Caco-2 (cell line): ENCODE measurements at regions not wholly inside any gene's neighbourhood (a gene's known extent, or its start where the extent isn't known, plus 50 kb on each side); places are given as distances from the start of the nearest gene placed in this dataset.
"Not testable (repeated sequence)": the region's sequence is repeated elsewhere in the genome, so short reads cannot be mapped to it uniquely, and the experiment has no call there.

ENCODE experiments used
- BruUV-seq: library from RNA; stranded (reverse); fragments of 400-500 nt; replicated peaks from 2 replicates; lab custom pipeline; 2021; lab: Mats Ljungman, UMichigan
- CTCF ChIA-PET: fragments of 300-600 bp; sonication (Branson Sonifier 250); formaldehyde crosslinking; loops from one replicate; lab custom pipeline; 2022; ENCODE audit warnings: antibody characterized with exemption; lab: Charles Lee
- POLR2A ChIA-PET: fragments of 300-600 bp; sonication (Branson Sonifier 250); formaldehyde crosslinking; loops from one replicate; lab custom pipeline; 2022; ENCODE audit warnings: antibody characterized with exemption; lab: Charles Lee
- DNase-seq, 2 experiments: peaks; one replicate each; pipeline versions ENCODE4 v3.0.0 to v3.0.0-alpha.2; 2020 to 2022
- H3K27me3 ChIP-seq: replicated peaks from 2 replicates; pipeline ENCODE4 v1.6.0; 2011; ENCODE audit warnings: low read length; ENCODE audit not compliant: control insufficient read depth, insufficient read depth
- H3K36me3 ChIP-seq: 2 replicates; pipeline ENCODE4 v1.5.1; 2011; ENCODE audit warnings: low read length; ENCODE audit not compliant: control insufficient read depth, insufficient read depth
- H3K4me1 ChIP-seq: fragments of 250-450 bp; sonication (Bioruptor Pico); 2 replicates; pipeline ENCODE4 v1.5.1; 2020; ENCODE audit warnings: mild to moderate bottlenecking
- H3K4me3 ChIP-seq: 2 replicates; pipeline ENCODE4 v1.5.1; 2011; ENCODE audit warnings: low read depth, mild to moderate bottlenecking, control low read depth, low read length
- H3K9me3 ChIP-seq: fragments of 250-450 bp; sonication (Bioruptor Pico); 2 replicates; pipeline ENCODE4 v1.5.1; 2020; ENCODE audit warnings: mild to moderate bottlenecking, moderate library complexity
- H3K27ac Mint-ChIP-seq: one replicate; pipeline ENCODE4 v1.8.0; 2022; ENCODE audit warnings: mixed read lengths; ENCODE audit not compliant: unreplicated experiment
- H3K27me3 Mint-ChIP-seq: one replicate; pipeline ENCODE4 v1.8.0; 2022; ENCODE audit warnings: mixed read lengths; ENCODE audit not compliant: insufficient read depth, unreplicated experiment
- H3K36me3 Mint-ChIP-seq: one replicate; pipeline ENCODE4 v1.8.0; 2022; ENCODE audit warnings: mild to moderate bottlenecking, mixed read lengths; ENCODE audit not compliant: insufficient read depth, unreplicated experiment
- H3K4me1 Mint-ChIP-seq: one replicate; pipeline ENCODE4 v1.8.0; 2022; ENCODE audit warnings: low read depth, mixed read lengths; ENCODE audit not compliant: unreplicated experiment
- H3K4me3 Mint-ChIP-seq: one replicate; pipeline ENCODE4 v1.8.0; 2022; ENCODE audit warnings: mild to moderate bottlenecking, moderate library complexity, mixed read lengths; ENCODE audit not compliant: unreplicated experiment
- H3K9me3 Mint-ChIP-seq: one replicate; pipeline ENCODE4 v1.8.0; 2022; ENCODE audit warnings: mixed read lengths; ENCODE audit not compliant: unreplicated experiment
- intact Hi-C: fragments of 100-400 bp; cut with micrococcal nuclease; formaldehyde crosslinking; loops from one replicate; pipeline ENCODE4 v1.10.0; 2022; ENCODE audit not compliant: unreplicated experiment

DNA sequence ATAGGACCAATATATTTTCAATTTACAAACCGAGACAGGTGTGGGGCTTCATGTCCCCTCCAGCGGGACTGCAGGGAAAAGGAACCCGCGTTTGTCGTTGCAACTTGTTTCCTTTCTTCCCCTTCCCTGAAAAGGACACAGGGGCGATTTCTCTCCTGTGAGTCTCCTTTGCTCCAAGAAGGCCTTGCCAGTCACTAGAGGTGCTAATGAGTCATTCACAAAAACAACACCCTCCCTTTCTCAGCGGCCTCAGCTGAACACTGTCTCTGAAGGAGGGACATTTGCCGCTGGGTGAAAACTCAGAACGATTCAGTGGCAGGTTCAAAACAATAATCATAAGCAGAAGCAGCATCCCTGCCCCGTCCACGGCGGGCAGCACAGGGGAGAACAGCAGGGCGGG is 359.7 kb downstream of the TEX29 start:
- intact Hi-C loops, H3K36me3 ChIP-seq, CTCF ChIA-PET, H3K4me1 Mint-ChIP-seq, H3K9me3 ChIP-seq, H3K27me3 Mint-ChIP-seq, H3K27ac Mint-ChIP-seq, BruUV-seq, H3K4me3 ChIP-seq, DNase-seq, POLR2A ChIA-PET, H3K27me3 ChIP-seq, H3K36me3 Mint-ChIP-seq, H3K4me1 ChIP-seq, H3K4me3 Mint-ChIP-seq, H3K9me3 Mint-ChIP-seq: not testable (repeated sequence)

DNA sequence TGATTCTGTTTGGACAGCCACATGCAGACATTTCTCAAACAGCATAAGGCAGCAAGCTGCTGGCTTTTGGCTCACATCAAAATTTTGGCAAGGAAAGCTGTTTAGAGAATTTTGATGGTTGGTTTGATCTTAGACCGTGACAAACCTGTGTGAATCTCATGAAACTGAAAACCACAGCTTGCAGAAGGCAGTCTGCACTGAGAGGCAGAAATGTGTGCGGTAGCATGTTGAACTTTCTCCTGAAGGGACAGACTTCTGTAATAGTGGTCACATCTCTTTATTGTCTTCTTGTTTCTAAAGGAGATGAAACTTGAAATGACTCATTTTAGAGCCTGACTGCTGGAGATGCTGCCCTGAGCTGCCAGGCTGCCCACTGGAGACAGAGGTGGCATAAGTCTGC is 371.6 kb downstream of the TEX29 start:
- H3K27ac Mint-ChIP-seq, H3K4me1 Mint-ChIP-seq, H3K9me3 ChIP-seq, H3K36me3 Mint-ChIP-seq, POLR2A ChIA-PET, CTCF ChIA-PET, H3K27me3 ChIP-seq, BruUV-seq, H3K27me3 Mint-ChIP-seq, intact Hi-C loops, H3K4me1 ChIP-seq, DNase-seq, H3K4me3 Mint-ChIP-seq, H3K36me3 ChIP-seq, H3K9me3 Mint-ChIP-seq, H3K4me3 ChIP-seq: not testable (repeated sequence)

- H3K4me3 ChIP-seq, H3K9me3 Mint-ChIP-seq, BruUV-seq, DNase-seq, H3K27ac Mint-ChIP-seq, intact Hi-C loops, POLR2A ChIA-PET, H3K27me3 ChIP-seq, H3K4me1 Mint-ChIP-seq, CTCF ChIA-PET, H3K27me3 Mint-ChIP-seq, H3K36me3 ChIP-seq, H3K4me3 Mint-ChIP-seq, H3K4me1 ChIP-seq, H3K9me3 ChIP-seq, H3K36me3 Mint-ChIP-seq: not testable (repeated sequence)
Measured at GRCh38 chr13:111696121-111696520, 370.8 kb upstream of the SOX1 start.

DNA sequence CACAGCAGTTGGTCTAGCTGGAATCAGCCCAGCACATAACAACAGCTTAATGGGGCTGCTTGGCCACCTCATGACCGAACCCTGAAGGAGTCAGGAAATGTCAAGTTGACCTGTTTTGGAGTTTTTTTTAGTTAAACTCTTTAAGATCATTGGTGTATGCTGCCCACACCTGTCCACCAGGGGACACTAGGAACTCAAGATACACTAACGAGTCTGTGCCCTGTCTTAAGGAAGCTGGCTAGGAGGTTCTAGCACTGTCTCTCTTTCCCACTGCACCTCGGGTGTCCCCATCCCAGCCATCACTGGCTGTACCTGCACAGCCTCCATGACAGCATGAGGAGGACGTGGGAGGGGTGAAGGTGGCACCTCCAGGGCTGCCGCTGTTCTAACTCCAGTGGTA is 364.9 kb upstream of the SOX1 start:
- H3K4me3 Mint-ChIP-seq, H3K4me1 ChIP-seq, H3K27ac Mint-ChIP-seq, BruUV-seq, CTCF ChIA-PET, H3K9me3 ChIP-seq, DNase-seq, H3K27me3 ChIP-seq, H3K27me3 Mint-ChIP-seq, H3K4me1 Mint-ChIP-seq, POLR2A ChIA-PET, H3K36me3 Mint-ChIP-seq, intact Hi-C loops, H3K9me3 Mint-ChIP-seq, H3K36me3 ChIP-seq, H3K4me3 ChIP-seq: not testable (repeated sequence)
